ENCODE measurements at regions not wholly inside any gene's neighbourhood (a gene's known extent, or its start where the extent isn't known, plus 50 kb on each side); places are given as distances from the start of the nearest gene placed in this dataset.

DNA sequence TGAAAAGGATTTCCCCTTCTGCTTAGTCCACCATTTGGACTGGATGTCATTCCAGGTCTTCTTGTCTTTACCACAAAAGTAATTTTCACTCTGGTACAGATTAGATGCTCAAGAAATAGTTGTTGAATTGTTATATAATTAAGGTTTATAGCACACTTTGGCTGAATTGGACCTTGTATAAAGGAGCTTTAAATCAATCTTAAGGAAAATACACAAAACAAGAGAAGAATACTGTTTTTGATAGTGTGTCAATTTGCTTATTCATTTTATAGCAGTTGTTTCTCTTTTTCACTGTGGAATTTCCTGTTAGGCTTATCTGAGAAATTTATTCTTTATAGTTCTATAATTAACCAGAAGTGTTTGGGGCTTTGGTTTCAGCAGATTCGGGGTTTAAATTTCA is 62.7 kb upstream of the TDRD3 start:
- no peak for TF ChIP-seq POLR2A (IDR thresholded peaks at IDR 0.05; ENCODE audit: low read depth, low read length)
- TF ChIP-seq POLR2AphosphoS5 (IDR thresholded peaks at IDR 0.05; ENCODE audit: low read depth, low read length), result no peak
- no peak for TF ChIP-seq TAF1 (IDR thresholded peaks at IDR 0.05; ENCODE audit: low read depth, low read length)
- TF ChIP-seq POU2F2 (IDR thresholded peaks at IDR 0.05; ENCODE audit: low read depth, low read length), result no peak

Measured in GM12891 (cell line).